ENCODE measurements at regions not wholly inside any gene's neighbourhood (a gene's known extent, or its start where the extent isn't known, plus 50 kb on each side); places are given as distances from the start of the nearest gene placed in this dataset.

DNA sequence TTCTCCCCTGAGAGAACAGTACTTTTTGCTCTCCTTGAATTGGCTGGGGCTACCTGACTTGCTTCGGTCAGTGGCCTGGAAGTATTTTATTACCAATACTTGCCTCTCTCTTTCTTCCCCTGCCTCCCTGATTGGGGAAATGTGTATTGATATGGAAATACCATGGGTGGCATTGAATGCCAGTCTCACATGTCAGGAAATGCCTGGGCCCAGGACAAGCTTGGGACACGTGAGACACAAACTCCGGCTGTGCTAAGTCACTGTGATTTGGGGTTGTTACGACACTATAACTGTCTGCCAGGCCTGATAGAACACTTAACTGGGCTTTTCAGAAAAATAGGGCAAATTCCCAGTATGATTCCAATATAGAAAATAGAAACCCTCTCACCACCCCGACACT lies 238.3 kb downstream of the GADD45G start:
- TF ChIP-seq, protein P1, sequence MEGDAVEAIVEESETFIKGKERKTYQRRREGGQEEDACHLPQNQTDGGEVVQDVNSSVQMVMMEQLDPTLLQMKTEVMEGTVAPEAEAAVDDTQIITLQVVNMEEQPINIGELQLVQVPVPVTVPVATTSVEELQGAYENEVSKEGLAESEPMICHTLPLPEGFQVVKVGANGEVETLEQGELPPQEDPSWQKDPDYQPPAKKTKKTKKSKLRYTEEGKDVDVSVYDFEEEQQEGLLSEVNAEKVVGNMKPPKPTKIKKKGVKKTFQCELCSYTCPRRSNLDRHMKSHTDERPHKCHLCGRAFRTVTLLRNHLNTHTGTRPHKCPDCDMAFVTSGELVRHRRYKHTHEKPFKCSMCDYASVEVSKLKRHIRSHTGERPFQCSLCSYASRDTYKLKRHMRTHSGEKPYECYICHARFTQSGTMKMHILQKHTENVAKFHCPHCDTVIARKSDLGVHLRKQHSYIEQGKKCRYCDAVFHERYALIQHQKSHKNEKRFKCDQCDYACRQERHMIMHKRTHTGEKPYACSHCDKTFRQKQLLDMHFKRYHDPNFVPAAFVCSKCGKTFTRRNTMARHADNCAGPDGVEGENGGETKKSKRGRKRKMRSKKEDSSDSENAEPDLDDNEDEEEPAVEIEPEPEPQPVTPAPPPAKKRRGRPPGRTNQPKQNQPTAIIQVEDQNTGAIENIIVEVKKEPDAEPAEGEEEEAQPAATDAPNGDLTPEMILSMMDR (conservative IDR thresholded peaks at IDR 0.05; ENCODE audit: low read length) = no peak
- no peak for TF ChIP-seq EZH2phosphoT487 (IDR thresholded peaks at IDR 0.05; ENCODE audit: borderline replicate concordance, low read depth, low read length)

Data from OCI-LY7 (cell line).